IMR-90 (cell line): ENCODE measurements at regions not wholly inside any gene's neighbourhood (a gene's known extent, or its start where the extent isn't known, plus 50 kb on each side); places are given as distances from the start of the nearest gene placed in this dataset.

ENCODE experiments used
- ATAC-seq: fragments of 200-7000 bp; cut with Tn5 transposase; 2 replicates; pipeline ENCODE4 v1.9.1; 2020; ENCODE audit warnings: low read depth, mild to moderate bottlenecking, moderate library complexity
- BruUV-seq: library from RNA; stranded (reverse); fragments of 400-500 nt; replicated peaks from 2 replicates; lab custom pipeline; 2021; lab: Mats Ljungman, UMichigan
- CTCF ChIA-PET: fragments of 300-600 bp; formaldehyde crosslinking; extraction: SDS; loops from one replicate; lab custom pipeline; 2021; ENCODE audit warnings: antibody characterized with exemption; lab: Yijun Ruan, JAX
- POLR2A ChIA-PET: fragments of 300-600 bp; sonication (Branson Sonifier 250); formaldehyde crosslinking; loops from one replicate; lab custom pipeline; 2022; ENCODE audit warnings: antibody characterized with exemption; ENCODE audit not compliant: unreplicated experiment; lab: Charles Lee
- DNase-seq: peaks from one replicate; pipeline ENCODE4 v3.0.0; 2013
- H2AFZ ChIP-seq: replicated peaks from 2 replicates; pipeline ENCODE3; 2013; ENCODE audit warnings: low read length, mild to moderate bottlenecking; ENCODE audit not compliant: poor library complexity
- H2AK5ac ChIP-seq: 2 replicates; pipeline ENCODE4 v1.6.1; 2013; ENCODE audit warnings: low read depth, low read length, inconsistent platforms
- H2AK9ac ChIP-seq: replicated peaks from 2 replicates; pipeline ENCODE3; 2013; ENCODE audit warnings: mild to moderate bottlenecking, low read depth, low read length, moderate library complexity; ENCODE audit not compliant: poor library complexity
- H2BK120ac ChIP-seq: 2 replicates; pipeline ENCODE4 v1.6.1; 2013; ENCODE audit warnings: low read depth, low read length, inconsistent platforms
- H2BK15ac ChIP-seq: 3 replicates; pipeline ENCODE4 v1.6.1; 2013; ENCODE audit warnings: low read depth, low read length, inconsistent platforms
- H2BK20ac ChIP-seq: 2 replicates; pipeline ENCODE4 v1.6.1; 2013; ENCODE audit warnings: low read depth, mild to moderate bottlenecking, inconsistent platforms, low read length, moderate library complexity
- H2BK5ac ChIP-seq: 2 replicates; pipeline ENCODE4 v1.6.1; 2013; ENCODE audit warnings: mild to moderate bottlenecking, low read depth, low read length, inconsistent platforms; ENCODE audit not compliant: poor library complexity, severe bottlenecking
- H3K14ac ChIP-seq: replicated peaks from 2 replicates; pipeline ENCODE4 v1.6.1; 2013; ENCODE audit warnings: low read depth, low read length, inconsistent platforms
- H3K18ac ChIP-seq: 2 replicates; pipeline ENCODE4 v1.6.1; 2013; ENCODE audit warnings: low read depth, low read length, control low read depth
- H3K23ac ChIP-seq: 2 replicates; pipeline ENCODE4 v1.6.1; 2013; ENCODE audit warnings: low read depth, low read length, inconsistent platforms
- H3K27ac ChIP-seq: 2 replicates; pipeline ENCODE4 v1.5.1; 2013; ENCODE audit warnings: mild to moderate bottlenecking, control low read depth, low read length; ENCODE audit not compliant: insufficient read depth
- H3K27me3 ChIP-seq: 2 replicates; pipeline ENCODE4 v1.6.1; 2013; ENCODE audit warnings: low read length; ENCODE audit not compliant: control insufficient read depth, insufficient read depth
- H3K36me3 ChIP-seq: 2 replicates; pipeline ENCODE4 v1.6.1; 2013; ENCODE audit warnings: low read length, mixed read lengths; ENCODE audit not compliant: control insufficient read depth, insufficient read depth
- H3K4ac ChIP-seq: 2 replicates; pipeline ENCODE4 v1.6.1; 2013; ENCODE audit warnings: low read depth, low read length, inconsistent platforms
- H3K4me1 ChIP-seq: 2 replicates; pipeline ENCODE4 v1.6.1; 2013; ENCODE audit warnings: low read length, mixed read lengths; ENCODE audit not compliant: control insufficient read depth, insufficient read depth
- H3K4me2 ChIP-seq: 2 replicates; pipeline ENCODE4 v1.6.1; 2013; ENCODE audit warnings: low read depth, mild to moderate bottlenecking, control low read depth, low read length, moderate library complexity
- H3K4me3 ChIP-seq: 2 replicates; pipeline ENCODE4 v1.5.1; 2013; ENCODE audit warnings: low read depth, mild to moderate bottlenecking, control low read depth, low read length, moderate library complexity; ENCODE audit not compliant: insufficient read depth
- H3K56ac ChIP-seq: 2 replicates; pipeline ENCODE4 v1.6.1; 2013; ENCODE audit warnings: low read length, inconsistent platforms; ENCODE audit not compliant: insufficient read depth; ENCODE audit errors: extremely low read depth
- H3K79me1 ChIP-seq, 2 experiments: 2 replicates each; pipeline ENCODE4 v1.6.1; 2013; ENCODE audit warnings: low read length in 2 of 2, inconsistent platforms in 1 of 2, low read depth in 1 of 2
- H3K9ac ChIP-seq: 2 replicates; pipeline ENCODE4 v1.6.1; 2013; ENCODE audit warnings: low read depth, low read length, control low read depth
- H3K9me1 ChIP-seq: 2 replicates; pipeline ENCODE4 v1.6.1; 2013; ENCODE audit warnings: low read length, inconsistent platforms; ENCODE audit not compliant: insufficient read depth
- H3K9me3 ChIP-seq: 2 replicates; pipeline ENCODE4 v1.6.1; 2013; ENCODE audit warnings: low read length; ENCODE audit not compliant: control insufficient read depth, insufficient read depth
- H4K20me1 ChIP-seq: 2 replicates; pipeline ENCODE4 v1.6.1; 2013; ENCODE audit warnings: low read length, inconsistent platforms; ENCODE audit not compliant: insufficient read depth
- H4K5ac ChIP-seq: 2 replicates; pipeline ENCODE4 v1.6.1; 2013; ENCODE audit warnings: mild to moderate bottlenecking, low read depth, low read length, control low read depth
- H4K8ac ChIP-seq, 2 experiments: 2 replicates each; pipeline ENCODE4 v1.6.1; 2013; ENCODE audit warnings: low read depth in 2 of 2, low read length in 2 of 2, control low read depth in 1 of 2, inconsistent platforms in 1 of 2
- H4K91ac ChIP-seq: 2 replicates; pipeline ENCODE4 v1.6.1; 2013; ENCODE audit warnings: low read depth, low read length, inconsistent platforms; ENCODE audit not compliant: insufficient read depth
- BHLHE40 ChIP-seq: fragments of 150-350 bp; IDR thresholded peaks from 2 replicates; pipeline ENCODE4 v1.6.1; 2016; ENCODE audit warnings: mild to moderate bottlenecking, low read depth, low read length
- MAFK ChIP-seq: IDR thresholded peaks from 2 replicates; pipeline ENCODE4 v1.6.1; 2012; ENCODE audit warnings: low read depth, low read length, improper control_type of control experiment
- NFE2L2 ChIP-seq: fragments of 150-350 bp; IDR thresholded peaks from 2 replicates; pipeline ENCODE4 v1.6.1; 2016; ENCODE audit warnings: low read depth, mild to moderate bottlenecking, low read length
- RCOR1 ChIP-seq: IDR thresholded peaks from 2 replicates; pipeline ENCODE4 v1.6.1; 2012; ENCODE audit warnings: mild to moderate bottlenecking, low read length, improper control_type of control experiment; ENCODE audit not compliant: insufficient replicate concordance
- RFX5 ChIP-seq: IDR thresholded peaks from 2 replicates; pipeline ENCODE4 v1.8.0; 2012; ENCODE audit warnings: low read depth, mild to moderate bottlenecking, low read length, moderate library complexity
- WGBS, 2 experiments: methylation state at CpG; one replicate each; pipeline versions ENCODE4 v1.1.5 to v1.1.7; 2013; ENCODE audit warnings: missing lambda C conversion rate in 2 of 2; ENCODE audit not compliant: insufficient read length in 1 of 2; ENCODE audit errors: extremely low coverage in 2 of 2; 5-methylcytosine and 5-hydroxymethylcytosine counted together
- dilution Hi-C: fragments of 300-500 bp; cut with HindIII; formaldehyde crosslinking; loops from one replicate; pipeline ENCODE4 v1.14.3; 2018; ENCODE audit warnings: low sequenced_read_pairs; ENCODE audit not compliant: unreplicated experiment
- in situ Hi-C: fragments of 300-500 bp; cut with MboI; formaldehyde crosslinking; loops from 3 replicates; pipeline ENCODE4 v1.14.3; 2019; ENCODE audit warnings: low sequenced_read_pairs, inconsistent platforms, mixed read lengths
- intact Hi-C: fragments of 100-400 bp; cut with micrococcal nuclease; formaldehyde crosslinking; loops from 2 replicates; pipeline ENCODE4 v1.10.0; 2022
- TF ChIP-seq, protein P1 (sequence below): conservative IDR thresholded peaks from 2 replicates; pipeline ENCODE4 v1.5.1; 2012; ENCODE audit warnings: mild to moderate bottlenecking, low read depth, low read length, improper control_type of control experiment

DNA sequence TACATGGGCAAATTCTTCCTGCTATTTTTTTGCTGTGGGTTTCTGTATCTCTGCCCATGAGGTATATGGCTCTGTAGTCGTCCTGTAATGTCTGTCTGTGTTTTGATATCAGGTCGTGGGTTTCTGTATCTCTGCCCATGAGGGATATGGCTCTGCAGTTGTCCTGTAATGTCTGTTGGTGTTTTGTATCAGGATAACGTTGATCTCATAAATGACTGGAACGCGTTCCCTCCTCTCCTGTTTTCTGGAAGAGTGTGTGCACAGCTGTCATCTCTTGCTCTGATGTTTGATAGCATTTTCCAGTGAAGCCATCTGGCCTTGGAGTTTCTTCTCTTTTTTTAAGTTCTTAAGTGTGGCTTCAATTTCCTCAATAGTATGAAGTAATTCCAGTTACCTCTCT is 57.2 kb downstream of the SOX1 start:
- no peak overlapping the region for H3K14ac ChIP-seq
- in situ Hi-C loops = no loop called here
- no peak overlapping the region for H4K91ac ChIP-seq
- intact Hi-C loops = no loop called here
- H3K27me3 ChIP-seq = no peaks in the 10 kb centered on the region
- no peak overlapping the region for H3K4me3 ChIP-seq
- no peaks in the 10 kb centered on the region for H3K36me3 ChIP-seq
- H3K4me2 ChIP-seq = no peak overlapping the region
- no peak overlapping the region for H3K4ac ChIP-seq
- DNase-seq (no peak), ATAC-seq (no peak)
- H3K23ac ChIP-seq = no peak overlapping the region
- dilution Hi-C loops = no loop called here
- no peak overlapping the region for H3K9ac ChIP-seq
- H4K20me1 ChIP-seq = no peaks in the 10 kb centered on the region
- H4K8ac ChIP-seq = no peak overlapping the region
- ChIA-PET CTCF (no interaction called here), POLR2A (no interaction called here)
- no peak overlapping the region for H2AFZ ChIP-seq
- no peak overlapping the region for H2AK9ac ChIP-seq
- H2BK20ac ChIP-seq = no peak overlapping the region
- no peaks in the 10 kb centered on the region for H3K9me1 ChIP-seq
- H2BK5ac ChIP-seq = no peak overlapping the region
- H2AK5ac ChIP-seq = no peak overlapping the region
- no peak overlapping the region for H3K27ac ChIP-seq
- H3K56ac ChIP-seq = no peak overlapping the region
- no peak for TF ChIP-seq NFE2L2
- TF ChIP-seq RFX5 = no peak
- TF ChIP-seq, protein P1, sequence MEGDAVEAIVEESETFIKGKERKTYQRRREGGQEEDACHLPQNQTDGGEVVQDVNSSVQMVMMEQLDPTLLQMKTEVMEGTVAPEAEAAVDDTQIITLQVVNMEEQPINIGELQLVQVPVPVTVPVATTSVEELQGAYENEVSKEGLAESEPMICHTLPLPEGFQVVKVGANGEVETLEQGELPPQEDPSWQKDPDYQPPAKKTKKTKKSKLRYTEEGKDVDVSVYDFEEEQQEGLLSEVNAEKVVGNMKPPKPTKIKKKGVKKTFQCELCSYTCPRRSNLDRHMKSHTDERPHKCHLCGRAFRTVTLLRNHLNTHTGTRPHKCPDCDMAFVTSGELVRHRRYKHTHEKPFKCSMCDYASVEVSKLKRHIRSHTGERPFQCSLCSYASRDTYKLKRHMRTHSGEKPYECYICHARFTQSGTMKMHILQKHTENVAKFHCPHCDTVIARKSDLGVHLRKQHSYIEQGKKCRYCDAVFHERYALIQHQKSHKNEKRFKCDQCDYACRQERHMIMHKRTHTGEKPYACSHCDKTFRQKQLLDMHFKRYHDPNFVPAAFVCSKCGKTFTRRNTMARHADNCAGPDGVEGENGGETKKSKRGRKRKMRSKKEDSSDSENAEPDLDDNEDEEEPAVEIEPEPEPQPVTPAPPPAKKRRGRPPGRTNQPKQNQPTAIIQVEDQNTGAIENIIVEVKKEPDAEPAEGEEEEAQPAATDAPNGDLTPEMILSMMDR = no peak
- TF ChIP-seq RCOR1 = no peak
- TF ChIP-seq BHLHE40 = no peak
- TF ChIP-seq MAFK = no peak
- no peak overlapping the region for H3K18ac ChIP-seq
- no peaks in the 10 kb centered on the region for H3K4me1 ChIP-seq
- no peak overlapping the region for H4K5ac ChIP-seq
- no peak overlapping the region for H2BK15ac ChIP-seq
- no CpG with 5 or more reads among the region's 5 CpGs for WGBS, 2 experiments
- no TSS peak for BruUV-seq
- H3K9me3 ChIP-seq = peaks cover 34% of the 10 kb centered on the region
- no peaks in the 10 kb centered on the region for H3K79me1 ChIP-seq
- no peak overlapping the region for H2BK120ac ChIP-seq
